HG03469 (cell line): ENCODE measurements at regions not wholly inside any gene's neighbourhood (a gene's known extent, or its start where the extent isn't known, plus 50 kb on each side); places are given as distances from the start of the nearest gene placed in this dataset.

Source experiments
- ATAC-seq: cut with Tn5 transposase; IDR thresholded peaks from one replicate; pipeline ENCODE4 v1.9.1; 2021; ENCODE audit warnings: mild to moderate bottlenecking, moderate library complexity, moderate number of reproducible peaks; ENCODE audit not compliant: unreplicated experiment

DNA sequence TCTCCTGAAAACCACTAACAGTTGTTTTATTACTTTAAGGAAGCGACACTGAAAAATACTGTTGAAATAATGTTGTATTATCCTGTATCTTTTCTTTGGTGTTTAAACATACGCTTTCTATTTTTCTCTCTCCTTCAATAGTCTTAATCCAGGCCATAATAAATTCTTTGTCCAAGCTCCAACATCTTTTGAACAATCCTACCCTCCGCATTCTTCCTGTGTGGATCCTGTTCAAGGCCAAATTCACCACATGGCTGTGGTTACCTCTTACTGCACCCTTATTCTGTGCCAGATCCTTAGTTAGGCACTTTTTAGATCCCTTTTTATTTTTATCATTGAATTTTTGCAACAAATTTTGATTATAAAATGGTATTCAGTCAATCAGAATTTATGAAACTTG lies 1691.5 kb downstream of the MAT2B start:
- no peak for ATAC-seq

DNA sequence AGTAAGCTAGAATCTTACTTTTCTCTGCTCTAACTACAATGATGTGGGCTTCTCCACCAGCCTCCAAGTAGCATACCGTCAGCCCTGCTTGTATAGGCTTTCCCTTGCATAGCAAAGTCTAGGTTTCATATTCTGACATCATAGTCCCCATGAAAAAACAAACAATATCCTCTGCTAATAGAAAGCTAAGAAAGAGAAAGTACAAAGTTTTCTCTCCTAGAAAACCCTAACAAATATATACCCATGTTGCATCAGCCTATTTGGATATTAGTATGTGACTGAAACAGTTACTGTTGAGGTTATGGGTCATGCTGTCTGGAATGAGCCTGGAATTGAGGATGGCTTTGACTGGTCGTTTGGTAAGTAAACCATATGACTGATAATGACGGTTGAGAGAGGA lies 1696.0 kb downstream of the MAT2B start:
- ATAC-seq, result no peak

DNA sequence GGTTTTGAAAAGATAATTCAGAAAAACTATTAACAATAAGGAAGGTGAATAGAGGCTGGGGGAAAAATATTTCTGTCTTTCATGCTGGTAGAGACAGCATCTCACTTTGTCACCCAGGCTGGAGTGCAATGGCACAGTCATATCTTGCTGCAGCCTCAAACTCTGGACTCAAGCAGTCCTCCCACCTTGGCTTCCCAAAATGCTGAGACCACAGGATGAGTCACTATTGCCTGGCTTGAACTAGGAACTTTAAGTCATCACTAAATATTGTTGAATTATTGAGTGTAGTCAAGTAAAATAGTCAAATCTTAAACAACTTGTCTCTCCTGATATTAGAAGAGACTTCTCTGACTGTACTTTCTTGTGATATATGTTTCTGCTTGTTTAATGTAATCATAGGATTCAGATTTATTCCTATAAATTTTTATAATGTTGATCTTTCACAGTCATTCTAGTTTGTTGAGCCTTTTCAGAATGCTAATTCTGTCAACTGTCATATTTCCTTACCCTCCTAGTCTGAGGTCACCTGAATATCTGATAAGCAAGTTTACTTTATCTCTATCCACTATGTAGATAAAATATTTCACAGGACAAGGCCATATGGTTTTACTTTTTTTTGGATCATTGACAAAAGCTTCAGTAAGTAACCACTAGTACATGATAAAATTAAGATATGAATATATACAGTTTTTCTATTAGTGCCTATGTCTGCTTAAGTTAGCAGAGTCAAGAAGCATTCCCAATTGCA lies 1696.5 kb downstream of the MAT2B start:
- no peak for ATAC-seq

DNA sequence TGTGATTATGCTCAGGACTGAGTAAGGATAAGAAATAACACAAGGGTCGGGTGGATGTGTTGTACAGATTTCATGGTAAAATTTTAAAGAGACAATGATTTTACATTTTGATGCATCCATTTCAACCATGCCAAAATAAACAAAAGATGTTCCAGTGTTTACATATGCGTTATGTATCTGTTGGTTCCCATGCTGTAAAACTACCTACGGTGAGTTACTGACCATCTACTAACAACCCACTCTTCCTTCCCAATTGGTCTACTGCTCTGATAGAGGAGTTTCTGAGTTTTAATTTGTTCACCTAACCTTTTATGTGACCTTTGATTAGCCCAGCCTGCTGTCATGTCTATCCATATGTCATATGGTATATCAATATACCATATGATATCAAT lies 1697.1 kb downstream of the MAT2B start:
- no peak for ATAC-seq

DNA sequence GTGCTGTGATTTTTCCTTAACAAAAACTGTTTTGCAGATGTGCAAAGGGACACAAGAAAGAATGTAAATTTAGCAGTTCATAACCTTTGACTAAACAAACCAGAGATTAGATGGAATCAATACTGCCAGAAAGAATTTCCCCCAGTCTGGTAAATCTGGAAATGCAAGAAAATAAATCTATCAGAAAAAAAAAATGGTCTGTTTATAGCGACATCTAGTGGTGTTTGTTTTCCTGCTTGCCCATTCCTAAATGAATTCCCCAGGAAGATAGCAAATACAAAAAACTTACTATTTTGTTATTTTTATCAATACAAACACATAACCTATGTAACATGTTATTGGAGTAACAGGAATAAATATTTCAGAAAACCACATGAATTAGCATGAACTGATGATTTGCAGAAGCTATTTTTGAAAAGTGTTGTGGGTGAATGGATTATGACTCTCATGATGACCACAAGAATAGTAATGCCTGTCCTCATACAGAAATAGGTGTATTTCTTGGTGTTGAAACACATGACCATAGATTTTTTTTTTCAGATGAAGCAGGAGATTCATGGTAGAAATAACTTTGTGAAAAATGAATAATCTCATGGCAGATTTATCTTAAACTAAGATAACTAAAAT lies 1703.8 kb downstream of the MAT2B start:
- no peak for ATAC-seq

DNA sequence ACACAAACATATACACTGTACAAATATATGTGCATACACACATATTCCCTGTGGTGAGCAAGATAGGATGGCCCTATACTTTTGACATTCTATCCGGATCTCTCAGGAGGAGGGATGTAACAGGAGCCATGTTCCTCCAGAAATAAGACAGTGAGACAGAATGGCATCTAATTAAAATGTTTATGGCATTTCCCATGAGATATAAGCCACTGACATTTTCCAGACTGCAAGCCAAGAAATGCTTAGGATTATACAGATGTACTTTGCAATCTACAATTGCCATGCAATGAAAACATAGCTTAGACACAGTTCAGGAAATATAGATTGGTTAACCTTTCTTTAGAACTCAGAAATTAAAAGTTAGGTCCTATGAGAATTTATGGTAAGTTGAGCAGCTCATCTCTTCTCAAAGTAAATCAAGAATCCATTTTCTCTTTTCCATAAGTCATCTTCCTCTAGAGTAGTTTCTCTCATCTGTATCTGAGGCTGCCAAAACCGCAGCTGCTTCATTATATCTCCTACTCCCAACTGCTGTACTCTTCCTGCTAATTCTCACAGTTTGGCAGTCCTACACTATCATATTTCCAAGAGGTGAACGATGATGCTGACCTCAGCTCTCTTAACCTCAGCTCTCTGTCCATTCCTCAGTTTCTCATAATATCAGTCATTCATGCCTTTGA lies 1719.1 kb downstream of the MAT2B start:
- ATAC-seq, result no peak

DNA sequence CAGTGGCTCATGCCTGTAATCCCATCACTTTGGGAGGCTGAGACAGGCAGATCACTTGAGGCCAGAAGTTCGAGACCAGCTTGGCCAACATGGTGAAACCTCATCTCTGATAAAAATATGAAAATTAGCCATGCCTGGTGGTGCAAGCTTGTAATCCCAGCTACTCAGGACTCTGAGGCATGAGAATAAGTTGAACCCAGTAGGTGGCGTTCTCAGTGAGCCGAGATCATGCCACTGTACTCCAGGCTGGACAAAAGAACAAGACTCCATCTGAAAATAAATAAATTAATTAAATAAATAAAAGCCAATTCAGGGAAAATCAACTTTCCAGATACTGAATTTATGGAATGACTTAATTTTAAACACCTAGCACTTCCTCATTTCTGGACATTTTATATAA lies 1722.1 kb downstream of the MAT2B start:
- no peak for ATAC-seq

DNA sequence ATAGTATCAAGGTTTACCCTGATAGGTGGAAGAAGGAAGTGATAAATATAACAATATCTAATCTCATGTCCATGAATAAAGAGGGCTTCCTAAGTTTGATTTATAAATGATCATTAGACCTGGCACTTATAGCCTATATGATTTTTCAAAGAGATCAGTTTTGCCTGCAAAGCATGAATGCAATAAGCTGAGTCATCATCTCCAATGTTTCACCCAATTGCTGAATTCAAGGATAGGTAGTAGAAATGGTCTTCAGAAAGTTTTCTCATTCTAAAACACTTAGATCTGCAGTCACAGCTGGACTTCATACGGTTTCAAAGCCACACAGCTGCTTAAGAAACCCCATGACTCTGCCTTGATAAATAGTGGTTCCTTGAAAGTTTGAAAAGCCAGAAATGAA lies 1722.8 kb downstream of the MAT2B start:
- ATAC-seq, result no peak

DNA sequence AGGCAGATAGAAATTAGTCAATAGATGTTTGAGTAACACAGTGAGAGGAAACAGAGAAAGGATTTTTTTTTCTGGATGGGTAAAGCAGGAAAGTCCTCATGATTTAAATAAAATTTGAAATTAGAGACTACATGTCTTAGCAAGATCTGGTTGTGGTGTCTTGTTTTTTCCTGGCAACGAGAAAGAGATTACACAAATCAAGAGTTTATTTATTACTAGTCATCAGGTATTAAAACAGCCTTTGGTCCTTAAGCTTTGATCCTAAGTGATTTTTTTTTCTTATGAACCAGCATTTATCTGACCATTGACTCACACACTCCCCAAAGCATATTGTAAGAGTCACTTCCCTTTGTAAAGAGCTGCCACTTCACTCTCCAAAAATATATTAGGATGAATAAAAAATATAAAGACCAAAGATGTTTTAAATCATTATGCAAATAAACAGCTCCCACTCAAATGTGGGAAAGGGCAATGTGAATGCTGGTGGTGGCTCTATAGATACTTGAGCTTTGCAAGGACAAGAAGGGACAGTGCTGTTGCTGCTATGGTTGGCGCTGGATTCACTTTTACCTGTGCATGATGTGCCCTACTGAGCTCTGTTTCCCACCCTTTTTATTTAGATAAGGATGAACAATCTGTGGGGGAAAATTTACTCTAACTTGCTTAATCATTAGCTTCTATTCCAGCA lies 1726.5 kb downstream of the MAT2B start:
- ATAC-seq, result no peak

DNA sequence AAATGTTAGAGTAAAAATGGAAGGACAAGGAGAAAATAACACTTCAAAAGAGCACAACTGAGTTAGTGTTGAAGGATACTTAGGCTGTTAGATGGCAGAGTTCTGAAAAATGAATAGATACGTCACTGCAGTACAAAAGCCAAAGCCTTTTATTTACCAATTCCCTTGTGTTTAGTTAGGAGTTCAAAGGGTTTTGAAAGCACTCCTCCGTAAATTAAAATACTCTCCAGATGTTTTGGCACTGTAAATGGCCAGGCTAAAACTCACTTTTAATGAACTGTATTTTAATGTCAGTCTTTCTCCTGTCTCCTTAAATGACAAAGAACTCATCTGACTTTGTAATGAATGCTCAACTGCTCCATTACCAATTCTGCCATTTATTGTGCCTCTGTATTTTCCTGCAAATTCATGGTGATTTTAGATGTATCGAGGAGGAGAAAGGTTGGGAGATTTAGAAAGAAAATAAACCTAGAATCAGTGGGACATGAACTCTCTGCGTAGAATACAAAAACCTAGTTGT lies 1727.2 kb downstream of the MAT2B start:
- no peak for ATAC-seq

DNA sequence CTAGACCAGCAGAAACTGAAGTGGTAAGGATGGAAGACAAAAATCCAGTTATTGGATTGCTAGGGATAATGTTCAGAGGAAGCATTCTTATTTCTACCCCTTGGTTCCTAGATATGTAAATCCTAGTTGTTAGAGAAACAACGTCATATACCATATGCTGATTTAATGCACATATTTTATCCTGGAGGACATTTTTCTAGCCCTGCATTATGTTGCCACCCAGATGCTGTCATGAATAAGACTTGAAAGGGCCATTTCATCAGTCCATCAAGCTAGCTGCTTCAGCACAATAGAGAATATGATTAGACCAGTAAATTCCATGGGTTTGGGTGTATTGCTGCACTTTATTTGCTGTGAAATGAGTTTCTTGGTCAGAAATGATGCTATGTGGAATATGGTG lies 1736.4 kb downstream of the MAT2B start:
- ATAC-seq, result no peak

DNA sequence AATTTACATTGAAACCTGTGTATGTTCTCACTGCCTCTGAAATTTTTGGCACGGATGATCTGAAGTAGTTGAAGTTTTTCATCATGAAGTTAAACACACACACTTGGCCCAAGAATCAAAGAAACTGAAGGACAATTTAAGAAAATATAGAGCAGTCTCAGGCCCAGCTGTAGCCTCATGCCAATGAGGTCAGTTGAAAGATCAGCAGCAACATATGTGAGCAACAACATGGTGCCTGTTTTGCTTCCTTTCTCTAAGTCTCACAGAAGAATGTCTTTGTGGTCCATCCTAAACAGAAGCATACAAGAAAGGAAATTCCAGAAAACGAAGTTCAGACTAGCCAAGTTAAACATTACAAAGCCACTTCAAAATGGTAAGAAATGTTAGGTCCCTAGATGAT lies 1737.2 kb downstream of the MAT2B start:
- no peak for ATAC-seq

DNA sequence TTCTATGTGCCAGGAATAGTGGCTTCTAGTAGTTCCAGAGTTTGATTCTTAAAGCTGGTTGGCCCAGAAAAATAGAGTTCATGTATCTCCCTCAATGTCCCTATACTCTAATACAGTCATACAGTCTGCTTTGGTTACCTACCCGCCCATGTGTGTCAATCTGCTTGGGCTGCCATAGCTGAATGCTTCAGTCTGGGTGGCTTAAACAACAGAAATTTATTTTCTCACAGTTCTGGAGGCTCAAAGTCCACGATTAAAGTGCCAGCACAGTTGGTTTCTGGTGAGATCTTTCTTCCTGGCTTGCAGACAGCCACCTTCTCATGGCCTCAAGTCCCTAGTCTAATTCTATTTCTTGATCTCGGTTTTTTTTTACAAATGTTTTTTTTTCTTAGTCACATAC lies 1739.0 kb downstream of the MAT2B start:
- no peak for ATAC-seq

DNA sequence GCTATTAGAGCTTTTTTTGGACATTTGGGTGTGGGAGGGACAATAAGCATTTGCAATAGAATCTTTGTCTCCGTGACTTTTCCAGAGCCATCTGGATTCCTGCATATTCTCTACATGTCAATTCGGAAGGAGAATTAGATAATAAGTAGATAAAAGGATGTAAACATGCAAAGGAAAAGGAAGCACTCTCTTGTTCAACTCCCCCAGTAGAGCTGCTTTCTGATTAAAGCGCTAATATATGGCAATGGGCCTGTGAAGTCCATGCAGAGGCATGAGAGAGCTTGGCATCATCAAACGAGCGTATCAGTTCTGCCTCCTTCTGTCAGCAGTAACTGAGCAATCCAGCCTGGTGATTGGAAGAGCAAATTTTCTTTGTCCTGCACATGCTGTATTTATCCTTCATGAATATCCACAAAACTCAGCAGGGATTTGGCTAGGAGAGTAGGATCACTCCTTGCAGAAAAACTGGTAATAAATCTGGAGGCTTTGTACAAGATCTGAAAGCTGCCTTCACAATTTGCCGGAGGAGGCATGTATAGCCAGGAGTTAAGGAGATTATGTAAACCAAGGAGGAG lies 1752.9 kb downstream of the MAT2B start:
- no peak for ATAC-seq

DNA sequence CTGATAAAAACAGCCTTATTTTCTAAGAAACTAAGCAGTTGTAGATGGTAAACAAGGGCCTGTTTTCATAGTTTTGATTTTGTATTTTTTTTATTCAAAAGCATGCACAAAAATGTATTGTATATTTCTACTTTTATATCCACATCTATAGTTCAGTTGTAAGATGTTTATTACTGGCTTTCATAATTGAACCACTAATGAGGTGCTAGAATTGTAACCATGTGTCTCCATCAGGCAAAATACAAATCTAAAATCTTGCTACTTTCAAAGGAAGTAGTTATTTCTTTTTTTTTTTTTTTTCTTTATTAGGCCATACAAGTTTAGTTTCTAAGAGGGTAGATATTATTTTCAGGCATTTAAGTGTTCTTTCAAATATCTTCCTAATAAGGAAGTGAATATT lies 1755.0 kb downstream of the MAT2B start:
- no peak for ATAC-seq

DNA sequence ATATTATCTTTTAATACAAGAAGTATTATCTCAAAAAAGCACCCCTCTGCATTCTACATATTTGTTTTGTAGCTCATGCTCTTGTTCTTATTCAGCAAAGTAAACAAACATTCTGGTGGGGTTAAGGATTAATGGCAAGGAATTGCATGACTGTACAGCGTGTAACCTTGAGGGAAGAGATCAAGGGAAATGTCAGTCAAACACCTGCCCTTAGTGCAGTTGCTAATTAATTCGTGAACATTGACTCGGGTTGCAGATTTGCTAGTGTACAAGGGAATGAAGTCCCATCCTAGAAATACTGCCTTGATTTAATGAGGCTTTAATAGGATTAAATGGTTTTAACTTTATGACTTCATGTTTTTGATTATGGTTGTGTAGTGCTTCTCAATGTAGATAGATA lies 1758.1 kb downstream of the MAT2B start:
- ATAC-seq, result no peak

DNA sequence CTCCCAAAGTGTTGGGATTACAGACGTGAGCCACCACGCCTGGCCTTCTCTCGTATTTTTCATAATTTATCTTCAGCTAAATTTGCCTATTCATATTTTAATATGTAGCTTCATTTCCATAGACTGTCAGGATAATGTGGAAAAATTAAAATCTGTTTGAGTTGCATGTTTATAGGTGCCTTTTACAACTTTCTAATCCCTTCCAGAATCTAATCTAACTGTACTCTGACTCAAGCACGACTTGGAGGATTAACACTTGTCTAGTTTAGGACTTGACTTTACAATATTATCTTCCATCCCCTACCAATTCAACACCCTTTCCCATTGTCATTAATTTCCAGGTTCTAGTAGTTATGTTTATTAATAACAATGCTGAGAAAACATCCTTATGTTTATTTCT lies 1761.5 kb downstream of the MAT2B start:
- ATAC-seq, result no peak

DNA sequence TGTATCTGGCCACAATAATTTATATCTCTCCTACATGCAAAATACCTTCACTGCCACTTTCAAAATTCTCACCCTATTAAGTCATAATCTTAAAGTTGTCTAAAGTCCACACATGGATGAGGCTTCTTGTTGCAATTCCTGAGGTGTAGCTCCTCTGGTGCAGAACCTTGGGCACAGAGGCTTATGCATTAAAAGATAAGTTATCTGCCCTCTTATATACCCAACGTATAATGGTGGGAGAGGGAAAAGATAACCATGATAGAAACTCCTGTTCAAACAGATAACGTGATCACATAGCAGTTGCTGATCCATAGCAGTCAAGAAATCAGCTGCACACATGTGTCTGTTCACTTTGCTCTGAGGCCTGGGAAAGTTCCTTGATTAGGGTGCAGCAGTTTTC lies 1767.0 kb downstream of the MAT2B start:
- ATAC-seq, result no peak

DNA sequence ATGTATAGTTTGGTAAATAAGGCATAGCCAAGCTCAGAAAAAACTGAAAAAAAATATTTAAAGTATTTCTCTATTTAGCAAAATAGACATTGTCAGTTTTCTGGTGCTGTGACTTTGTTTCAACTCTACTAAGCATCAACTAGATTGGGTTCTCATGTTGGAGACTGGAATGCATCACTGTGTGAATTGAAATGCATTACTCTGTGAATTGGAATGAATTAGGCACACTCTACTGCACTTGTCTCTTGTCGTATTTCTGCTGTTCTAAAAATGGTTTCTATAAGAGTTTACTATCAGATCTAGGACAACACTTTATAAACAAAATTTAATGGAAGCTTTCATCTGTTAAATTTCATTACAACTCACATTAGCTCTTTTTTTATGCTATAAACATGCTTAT lies 1772.2 kb downstream of the MAT2B start:
- ATAC-seq, result no peak

DNA sequence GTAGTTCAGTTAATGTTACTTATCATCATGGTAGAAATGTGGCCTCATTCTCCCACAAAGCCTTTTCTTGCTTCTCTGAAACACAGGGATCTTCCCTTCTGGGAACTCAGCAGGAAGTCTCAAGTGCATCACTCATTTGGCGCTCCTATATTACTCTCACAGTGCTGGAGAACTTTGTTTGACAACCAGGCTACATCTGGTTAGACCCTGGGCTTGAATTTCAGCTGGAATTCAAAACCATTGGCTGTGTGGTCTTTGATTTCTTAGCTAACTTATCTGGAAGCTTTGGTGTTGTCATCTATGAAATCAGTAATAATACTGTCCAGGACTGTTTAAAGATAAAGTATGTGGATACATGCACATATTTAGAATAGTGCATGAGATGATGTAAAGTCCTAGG lies 1777.1 kb downstream of the MAT2B start:
- ATAC-seq, result no peak

DNA sequence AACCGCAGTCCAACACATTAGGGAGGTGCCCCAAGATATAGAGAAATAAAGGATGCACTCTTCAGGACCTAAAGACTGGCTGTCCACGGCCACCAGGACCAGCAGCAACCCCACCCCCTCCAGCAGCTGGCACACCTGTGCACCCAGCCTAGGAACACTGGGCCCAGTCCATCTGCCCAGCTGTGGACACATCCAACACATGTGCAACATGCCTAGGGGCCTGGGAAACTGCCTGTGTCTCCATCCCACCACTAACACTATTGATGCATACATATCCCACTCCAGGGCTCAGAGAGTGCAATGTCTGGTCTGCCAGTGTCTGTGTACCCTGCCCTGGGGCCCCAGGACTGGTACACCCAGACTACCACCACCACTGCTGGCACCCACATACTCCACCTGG lies 1781.3 kb downstream of the MAT2B start:
- no peak for ATAC-seq
